ENCODE measurements at regions not wholly inside any gene's neighbourhood (a gene's known extent, or its start where the extent isn't known, plus 50 kb on each side); places are given as distances from the start of the nearest gene placed in this dataset.

DNA sequence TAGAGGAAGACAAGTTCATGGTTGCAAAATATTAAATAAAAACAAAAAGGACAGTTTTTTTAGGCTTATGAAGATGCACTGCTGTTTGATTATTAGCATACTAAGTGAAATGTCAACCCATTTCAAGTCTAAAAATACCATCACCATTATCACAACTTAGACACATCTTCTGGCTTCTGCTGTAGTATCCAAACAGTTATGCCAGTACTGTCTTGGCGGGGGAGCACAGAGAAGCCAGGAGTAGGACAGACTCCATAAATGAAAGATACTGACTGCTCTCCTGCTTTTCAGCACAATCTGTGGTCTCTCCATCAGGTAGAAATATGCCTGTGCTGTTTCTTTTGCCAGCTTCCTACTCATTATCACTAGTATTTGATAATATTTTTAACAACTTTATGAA is 179.2 kb upstream of the DSEL start:
- Histone ChIP-seq H3K27me3 (ENCODE audit: control insufficient read depth, insufficient read depth) (no peaks in the 10 kb centered on the region), H3K4me1 (ENCODE audit: control insufficient read depth, insufficient read depth, low read length) (no peaks in the 10 kb centered on the region), H3K27ac (ENCODE audit: low read length) (no peak overlapping the region), H3K4me3 (ENCODE audit: low read length) (no peak overlapping the region), H3K9me3 (ENCODE audit: control insufficient read depth, low read length) (no peaks in the 10 kb centered on the region)
- 67% methylated on average over 1 of the region's 1 CpG for WGBS
- intact Hi-C loops (cut with DNase I), result no loop called here
- DNase-seq (no peak), ATAC-seq (peak; percentile 64 to 72)

- no peak for ATAC-seq
- Histone ChIP-seq H3K27ac (ENCODE audit: low read length) (no peak overlapping the region), H3K4me3 (ENCODE audit: low read length) (no peak overlapping the region), H3K27me3 (ENCODE audit: control insufficient read depth, insufficient read depth) (no peaks in the 10 kb centered on the region), H3K4me1 (ENCODE audit: control insufficient read depth, insufficient read depth, low read length) (no peaks in the 10 kb centered on the region), H3K9me3 (ENCODE audit: control insufficient read depth, low read length) (no peaks in the 10 kb centered on the region)
- no peak for DNase-seq
- intact Hi-C loops (cut with DNase I), result no loop called here
- WGBS, result 48% methylated on average over 2 of the region's 2 CpGs
These were observed 178.3 kb upstream of the DSEL start for GRCh38 chr18:67694787-67695186.

GRCh38 chr18:67692811-67693210 is 176.3 kb upstream of the DSEL start:
- 68% methylated on average over 4 of the region's 4 CpGs for WGBS
- Histone ChIP-seq H3K4me1 (ENCODE audit: control insufficient read depth, insufficient read depth, low read length) (no peaks in the 10 kb centered on the region), H3K27me3 (ENCODE audit: control insufficient read depth, insufficient read depth) (no peaks in the 10 kb centered on the region), H3K4me3 (ENCODE audit: low read length) (no peak overlapping the region), H3K27ac (ENCODE audit: low read length) (no peak overlapping the region), H3K9me3 (ENCODE audit: control insufficient read depth, low read length) (no peaks in the 10 kb centered on the region)
- DNase-seq (no peak), ATAC-seq (no peak)
- intact Hi-C loops (cut with DNase I), result no loop called here

GRCh38 chr18:67682516-67682915 is 166.0 kb upstream of the DSEL start:
- ATAC-seq (no peak), DNase-seq (no peak)
- intact Hi-C loops (cut with DNase I), result no loop called here
- no peaks in the 10 kb centered on the region for H3K9me3 ChIP-seq (ENCODE audit: control insufficient read depth, low read length)
- H3K27ac ChIP-seq (ENCODE audit: low read length), result no peak overlapping the region
- no peaks in the 10 kb centered on the region for H3K4me1 ChIP-seq (ENCODE audit: control insufficient read depth, insufficient read depth, low read length)
- H3K4me3 ChIP-seq (ENCODE audit: low read length), result no peak overlapping the region
- 89% methylated on average over 1 of the region's 1 CpG for WGBS
- no peaks in the 10 kb centered on the region for H3K27me3 ChIP-seq (ENCODE audit: control insufficient read depth, insufficient read depth)

GRCh38 chr18:67677489-67677888 is 161.0 kb upstream of the DSEL start:
- Histone ChIP-seq H3K4me1 (ENCODE audit: control insufficient read depth, insufficient read depth, low read length) (no peaks in the 10 kb centered on the region), H3K4me3 (ENCODE audit: low read length) (no peak overlapping the region), H3K27ac (ENCODE audit: low read length) (no peak overlapping the region), H3K27me3 (ENCODE audit: control insufficient read depth, insufficient read depth) (no peaks in the 10 kb centered on the region), H3K9me3 (ENCODE audit: control insufficient read depth, low read length) (no peaks in the 10 kb centered on the region)
- DNase-seq (no peak), ATAC-seq (no peak)
- WGBS, result 89% methylated on average over 3 of the region's 3 CpGs
- intact Hi-C loops (cut with DNase I), result no loop called here

DNA sequence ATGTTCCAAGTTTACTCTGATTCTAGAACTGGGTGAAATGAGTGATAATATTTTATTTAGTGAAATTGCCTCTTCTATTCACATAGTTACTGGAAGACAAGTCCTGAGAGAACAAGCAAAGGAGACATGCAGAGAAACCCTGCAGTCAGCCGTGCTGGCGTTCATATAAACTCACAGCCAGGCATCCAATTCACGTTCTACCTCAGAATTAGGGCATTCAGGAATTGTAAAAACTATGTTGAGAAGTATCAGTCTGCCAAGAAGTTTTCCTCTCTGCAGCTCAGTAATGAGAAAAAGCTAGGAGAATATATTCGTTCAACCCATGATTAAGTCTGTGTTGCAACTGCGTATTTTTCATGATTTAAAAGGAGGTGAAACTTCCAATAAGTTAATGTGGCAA is 156.2 kb upstream of the DSEL start:
- ATAC-seq, result no peak
- no peaks in the 10 kb centered on the region for H3K9me3 ChIP-seq (ENCODE audit: control insufficient read depth, low read length)
- H3K4me1 ChIP-seq (ENCODE audit: control insufficient read depth, insufficient read depth, low read length), result no peaks in the 10 kb centered on the region
- no peak for DNase-seq
- no peak overlapping the region for H3K4me3 ChIP-seq (ENCODE audit: low read length)
- WGBS, result 74% methylated on average over 5 of the region's 5 CpGs
- no peaks in the 10 kb centered on the region for H3K27me3 ChIP-seq (ENCODE audit: control insufficient read depth, insufficient read depth)
- intact Hi-C loops (cut with DNase I), result no loop called here
- H3K27ac ChIP-seq (ENCODE audit: low read length), result no peak overlapping the region

DNA sequence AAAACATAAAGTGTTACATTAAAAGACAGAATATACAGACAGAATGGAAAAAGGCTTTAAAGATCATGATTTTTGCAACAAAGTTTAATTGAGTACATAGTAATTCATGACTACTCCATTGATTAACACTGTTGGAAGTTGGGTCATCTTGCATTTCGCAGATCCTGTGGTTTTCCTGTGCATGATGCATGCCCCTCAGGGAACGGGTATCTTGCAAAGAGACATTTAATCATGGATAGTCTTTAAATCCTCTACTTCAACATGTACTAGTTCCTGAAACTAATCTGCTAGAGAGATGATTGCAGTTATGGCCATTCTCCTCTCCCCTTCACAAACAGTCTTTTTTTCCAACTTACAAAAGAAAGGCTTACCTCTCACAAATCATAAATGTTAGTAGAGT is 155.6 kb upstream of the DSEL start:
- ATAC-seq, result no peak
- Histone ChIP-seq H3K27ac (ENCODE audit: low read length) (no peak overlapping the region), H3K9me3 (ENCODE audit: control insufficient read depth, low read length) (no peaks in the 10 kb centered on the region), H3K27me3 (ENCODE audit: control insufficient read depth, insufficient read depth) (no peaks in the 10 kb centered on the region), H3K4me3 (ENCODE audit: low read length) (no peak overlapping the region), H3K4me1 (ENCODE audit: control insufficient read depth, insufficient read depth, low read length) (no peaks in the 10 kb centered on the region)
- intact Hi-C loops (cut with DNase I), result no loop called here
- no peak for DNase-seq
- 81% methylated on average over 2 of the region's 2 CpGs for WGBS

- intact Hi-C loops (cut with DNase I), result no loop called here
- WGBS, result 69% methylated on average over 2 of the region's 2 CpGs
- H3K9me3 ChIP-seq (ENCODE audit: control insufficient read depth, low read length), result no peaks in the 10 kb centered on the region
- H3K4me3 ChIP-seq (ENCODE audit: low read length), result no peak overlapping the region
- H3K27me3 ChIP-seq (ENCODE audit: control insufficient read depth, insufficient read depth), result no peaks in the 10 kb centered on the region
- H3K27ac ChIP-seq (ENCODE audit: low read length), result no peak overlapping the region
- DNase-seq, result no peak
- ATAC-seq, result no peak
- H3K4me1 ChIP-seq (ENCODE audit: control insufficient read depth, insufficient read depth, low read length), result no peaks in the 10 kb centered on the region
These were observed 153.6 kb upstream of the DSEL start for GRCh38 chr18:67670024-67670543.

- H3K9me3 ChIP-seq (ENCODE audit: control insufficient read depth, low read length), result no peaks in the 10 kb centered on the region
- 62% methylated on average over 4 of the region's 4 CpGs for WGBS
- no peak overlapping the region for H3K4me3 ChIP-seq (ENCODE audit: low read length)
- no peak overlapping the region for H3K27ac ChIP-seq (ENCODE audit: low read length)
- H3K4me1 ChIP-seq (ENCODE audit: control insufficient read depth, insufficient read depth, low read length), result no peaks in the 10 kb centered on the region
- DNase-seq (no peak), ATAC-seq (no peak)
- H3K27me3 ChIP-seq (ENCODE audit: control insufficient read depth, insufficient read depth), result no peaks in the 10 kb centered on the region
- intact Hi-C loops (cut with DNase I), result no loop called here
These were observed 148.7 kb upstream of the DSEL start for GRCh38 chr18:67665266-67665665.

- DNase-seq (no peak), ATAC-seq (no peak)
- no peak overlapping the region for H3K27ac ChIP-seq (ENCODE audit: low read length)
- H3K9me3 ChIP-seq (ENCODE audit: control insufficient read depth, low read length), result no peaks in the 10 kb centered on the region
- intact Hi-C loops (cut with DNase I), result no loop called here
- H3K27me3 ChIP-seq (ENCODE audit: control insufficient read depth, insufficient read depth), result no peaks in the 10 kb centered on the region
- no peak overlapping the region for H3K4me3 ChIP-seq (ENCODE audit: low read length)
- no peaks in the 10 kb centered on the region for H3K4me1 ChIP-seq (ENCODE audit: control insufficient read depth, insufficient read depth, low read length)
These were observed 146.5 kb upstream of the DSEL start for GRCh38 chr18:67662996-67663395.

DNA sequence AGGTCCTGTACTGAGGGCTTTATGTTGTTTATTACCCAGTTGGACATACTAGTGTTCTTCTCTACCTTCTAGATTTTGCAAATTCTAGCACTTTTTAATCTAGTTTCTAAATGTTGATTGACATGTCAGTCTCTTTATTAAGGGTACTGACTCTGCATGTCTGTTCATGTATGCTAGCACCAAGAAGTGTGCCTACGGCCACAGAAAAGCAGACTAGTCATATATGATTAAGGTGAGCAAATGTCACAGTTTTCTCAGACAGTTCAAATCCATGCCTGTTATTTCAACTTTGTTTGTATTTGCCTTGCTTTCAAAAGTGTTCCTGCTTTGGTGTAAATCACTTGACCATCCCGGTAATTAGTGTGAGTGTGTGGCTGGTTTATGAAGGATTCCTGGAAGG is 145.0 kb upstream of the DSEL start:
- Histone ChIP-seq H3K9me3 (ENCODE audit: control insufficient read depth, low read length) (no peaks in the 10 kb centered on the region), H3K4me1 (ENCODE audit: control insufficient read depth, insufficient read depth, low read length) (no peaks in the 10 kb centered on the region), H3K27me3 (ENCODE audit: control insufficient read depth, insufficient read depth) (no peaks in the 10 kb centered on the region), H3K27ac (ENCODE audit: low read length) (no peak overlapping the region), H3K4me3 (ENCODE audit: low read length) (no peak overlapping the region)
- WGBS, result 87% methylated on average over 2 of the region's 2 CpGs
- ATAC-seq (no peak), DNase-seq (no peak)
- intact Hi-C loops (cut with DNase I), result no loop called here

- WGBS, result 89% methylated on average over 4 of the region's 4 CpGs
- intact Hi-C loops (cut with DNase I), result no loop called here
- H3K9me3 ChIP-seq (ENCODE audit: control insufficient read depth, low read length), result no peaks in the 10 kb centered on the region
These were observed 137.6 kb upstream of the DSEL start for GRCh38 chr18:67654101-67654500.

More at GRCh38 chr18:67654101-67654500, 137.6 kb upstream of the DSEL start:
- Histone ChIP-seq H3K27ac (ENCODE audit: low read length) (no peak overlapping the region), H3K27me3 (ENCODE audit: control insufficient read depth, insufficient read depth) (no peaks in the 10 kb centered on the region), H3K4me3 (ENCODE audit: low read length) (no peak overlapping the region), H3K4me1 (ENCODE audit: control insufficient read depth, insufficient read depth, low read length) (no peaks in the 10 kb centered on the region)
- DNase-seq (no peak), ATAC-seq (no peak)
